ENCODE measurements at regions not wholly inside any gene's neighbourhood (a gene's known extent, or its start where the extent isn't known, plus 50 kb on each side); places are given as distances from the start of the nearest gene placed in this dataset.

GRCh38 chr14:101186992-101187815, 283.7 kb upstream of the RTL1 start:
- Histone ChIP-seq H2AK5ac (ENCODE audit: low read length, severe bottlenecking) (no peak overlapping the region), H2BK120ac (ENCODE audit: low read depth, low read length) (no peak overlapping the region)
- WGBS, result 72% methylated on average over 14 of the region's 14 CpGs

GRCh38 chr14:101187816-101188570, 284.5 kb upstream of the RTL1 start:
- no peaks in the 10 kb centered on the region for H3K9me3 ChIP-seq (ENCODE audit: control insufficient read depth, low read length)
- H3K18ac ChIP-seq (ENCODE audit: low read depth in 1 of 2, low read length in 2 of 2), result no peak overlapping the region
- H3K4me3 ChIP-seq (ENCODE audit: insufficient read depth in 1 of 2, low read depth in 1 of 2, low read length in 2 of 2), result no peak overlapping the region
- H3K79me1 ChIP-seq (replicated peaks; ENCODE audit: low read length, poor library complexity, severe bottlenecking), result no peaks in the 10 kb centered on the region
- no peak overlapping the region for H3K23ac ChIP-seq (ENCODE audit: low read length in 2 of 2)
- H3K36me3 ChIP-seq (ENCODE audit: control insufficient read depth in 1 of 2, insufficient read depth in 2 of 2, low read depth in 1 of 2, low read length in 2 of 2), result no peaks in the 10 kb centered on the region
- H4K91ac ChIP-seq (ENCODE audit: low read length), result no peak overlapping the region
- no peak overlapping the region for H3K4ac ChIP-seq (ENCODE audit: low read depth in 1 of 2, low read length in 2 of 2)
- no peak overlapping the region for H2BK12ac ChIP-seq (ENCODE audit: low read length in 2 of 2)
- no peak overlapping the region for H3K9ac ChIP-seq (ENCODE audit: low read length)
- no peak for DNase-seq
- H2BK15ac ChIP-seq (ENCODE audit: low read depth, poor library complexity, severe bottlenecking), result no peak overlapping the region
- H3K4me2 ChIP-seq (ENCODE audit: low read length, poor library complexity, severe bottlenecking), result no peak overlapping the region
- peaks cover 7% of the 10 kb centered on the region for H3K4me1 ChIP-seq (ENCODE audit: control insufficient read depth, insufficient read depth, low read depth, low read length)
- WGBS, result 66% methylated on average over 14 of the region's 14 CpGs
- no peak overlapping the region for H2AK5ac ChIP-seq (ENCODE audit: low read length, severe bottlenecking)
- H2AFZ ChIP-seq (ENCODE audit: low read depth, low read length), result no peak overlapping the region
- H3K27me3 ChIP-seq (ENCODE audit: control insufficient read depth in 1 of 2, insufficient read depth in 1 of 2, low read length in 2 of 2), result peaks cover 61 to 65% of the 10 kb centered on the region in 2 experiments
- no peak overlapping the region for H3K27ac ChIP-seq (ENCODE audit: low read length, poor library complexity, severe bottlenecking)
- no peak overlapping the region for H3K14ac ChIP-seq (ENCODE audit: low read length in 2 of 2)
- no peak overlapping the region for H4K8ac ChIP-seq (ENCODE audit: low read length)
- H2BK120ac ChIP-seq (ENCODE audit: low read depth, low read length), result no peak overlapping the region
- H2BK5ac ChIP-seq (ENCODE audit: low read depth, low read length, poor library complexity, severe bottlenecking), result no peak overlapping the region

More at GRCh38 chr14:101186992-101187815, 283.7 kb upstream of the RTL1 start:
- Histone ChIP-seq H2BK5ac (ENCODE audit: low read depth, low read length, poor library complexity, severe bottlenecking) (no peak overlapping the region), H3K27me3 (ENCODE audit: control insufficient read depth in 1 of 2, insufficient read depth in 1 of 2, low read length in 2 of 2) (peaks cover 57 to 63% of the 10 kb centered on the region in 2 experiments), H4K91ac (ENCODE audit: low read length) (no peak overlapping the region), H2BK12ac (ENCODE audit: low read length in 2 of 2) (no peak overlapping the region), H2AFZ (ENCODE audit: low read depth, low read length) (no peak overlapping the region), H3K27ac (ENCODE audit: low read length, poor library complexity, severe bottlenecking) (no peak overlapping the region), H4K8ac (ENCODE audit: low read length) (no peak overlapping the region), H3K9me3 (ENCODE audit: control insufficient read depth, low read length) (no peaks in the 10 kb centered on the region), H3K36me3 (ENCODE audit: control insufficient read depth in 1 of 2, insufficient read depth in 2 of 2, low read depth in 1 of 2, low read length in 2 of 2) (no peaks in the 10 kb centered on the region), H3K18ac (ENCODE audit: low read depth in 1 of 2, low read length in 2 of 2) (no peak overlapping the region), H3K23ac (ENCODE audit: low read length in 2 of 2) (no peak overlapping the region), H3K4me3 (ENCODE audit: insufficient read depth in 1 of 2, low read depth in 1 of 2, low read length in 2 of 2) (no peak overlapping the region), H3K79me1 (replicated peaks; ENCODE audit: low read length, poor library complexity, severe bottlenecking) (no peaks in the 10 kb centered on the region), H3K4me1 (ENCODE audit: control insufficient read depth, insufficient read depth, low read depth, low read length) (peaks cover 7% of the 10 kb centered on the region), H2BK15ac (ENCODE audit: low read depth, poor library complexity, severe bottlenecking) (no peak overlapping the region), H3K9ac (ENCODE audit: low read length) (no peak overlapping the region), H3K4ac (ENCODE audit: low read depth in 1 of 2, low read length in 2 of 2) (no peak overlapping the region), H3K14ac (ENCODE audit: low read length in 2 of 2) (no peak overlapping the region), H3K4me2 (ENCODE audit: low read length, poor library complexity, severe bottlenecking) (no peak overlapping the region)
- DNase-seq, result no peak

DNA sequence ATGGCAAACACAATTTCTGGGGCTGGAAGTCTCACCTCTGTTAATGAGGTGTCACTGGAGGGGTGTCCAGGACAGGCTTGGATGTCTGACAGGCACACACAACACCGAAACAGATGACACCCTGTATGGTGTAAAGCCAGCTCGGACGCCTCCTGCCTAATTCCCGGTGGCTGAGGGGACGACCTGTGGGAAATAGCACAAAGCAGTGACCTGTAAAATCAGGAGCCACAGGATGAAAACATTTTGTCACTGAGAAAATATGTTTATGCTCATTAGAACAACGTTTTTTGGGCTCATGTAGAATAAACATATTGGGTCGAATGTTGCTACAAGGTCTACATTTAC, 285.0 kb upstream of the RTL1 start:
- WGBS, result 72% methylated on average over 7 of the region's 7 CpGs

DNA sequence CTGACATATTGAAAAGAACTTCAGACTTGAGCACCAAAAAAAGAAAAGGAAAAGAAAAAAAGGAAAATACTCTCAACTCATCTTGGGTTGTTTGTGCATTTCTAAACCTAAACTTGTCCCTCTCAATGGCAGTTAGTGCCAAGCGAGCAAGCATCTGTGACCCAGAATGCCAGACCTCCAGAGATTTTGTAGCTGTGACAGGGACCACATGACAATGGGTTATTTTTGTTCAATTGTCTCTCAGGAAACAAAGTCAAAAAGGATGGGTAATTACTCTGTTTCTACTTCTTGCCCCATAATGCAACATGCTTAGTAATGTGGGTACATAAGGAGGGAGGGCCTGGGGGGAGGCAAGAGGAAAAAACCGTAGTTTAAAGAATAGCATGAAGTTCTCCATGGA, 285.7 kb upstream of the RTL1 start:
- H3K27ac ChIP-seq (ENCODE audit: low read length, poor library complexity, severe bottlenecking), result no peak overlapping the region
- H3K4me1 ChIP-seq (ENCODE audit: control insufficient read depth, insufficient read depth, low read depth, low read length), result no peaks in the 10 kb centered on the region
- no peak overlapping the region for H2BK12ac ChIP-seq (ENCODE audit: low read length in 2 of 2)
- H3K9me3 ChIP-seq (ENCODE audit: control insufficient read depth, low read length), result no peaks in the 10 kb centered on the region
- H3K9ac ChIP-seq (ENCODE audit: low read length), result no peak overlapping the region
- no peak for DNase-seq
- H3K27me3 ChIP-seq (ENCODE audit: control insufficient read depth in 1 of 2, insufficient read depth in 1 of 2, low read length in 2 of 2), result peaks cover 64 to 69% of the 10 kb centered on the region in 2 experiments
- H3K79me1 ChIP-seq (replicated peaks; ENCODE audit: low read length, poor library complexity, severe bottlenecking), result no peaks in the 10 kb centered on the region
- H3K18ac ChIP-seq (ENCODE audit: low read depth in 1 of 2, low read length in 2 of 2), result no peak overlapping the region
- H2AFZ ChIP-seq (ENCODE audit: low read depth, low read length), result no peak overlapping the region
- no peak overlapping the region for H3K23ac ChIP-seq (ENCODE audit: low read length in 2 of 2)
- no peak overlapping the region for H2BK5ac ChIP-seq (ENCODE audit: low read depth, low read length, poor library complexity, severe bottlenecking)
- no peak overlapping the region for H2BK120ac ChIP-seq (ENCODE audit: low read depth, low read length)
- H3K14ac ChIP-seq (ENCODE audit: low read length in 2 of 2), result no peak overlapping the region
- H3K4me3 ChIP-seq (ENCODE audit: insufficient read depth in 1 of 2, low read depth in 1 of 2, low read length in 2 of 2), result no peak overlapping the region
- H4K91ac ChIP-seq (ENCODE audit: low read length), result no peak overlapping the region
- H4K8ac ChIP-seq (ENCODE audit: low read length), result no peak overlapping the region
- H3K36me3 ChIP-seq (ENCODE audit: control insufficient read depth in 1 of 2, insufficient read depth in 2 of 2, low read depth in 1 of 2, low read length in 2 of 2), result no peaks in the 10 kb centered on the region
- H2BK15ac ChIP-seq (ENCODE audit: low read depth, poor library complexity, severe bottlenecking), result no peak overlapping the region
- no peak overlapping the region for H3K4ac ChIP-seq (ENCODE audit: low read depth in 1 of 2, low read length in 2 of 2)
- 59% methylated on average over 2 of the region's 2 CpGs for WGBS
- H2AK5ac ChIP-seq (ENCODE audit: low read length, severe bottlenecking), result no peak overlapping the region
- H3K4me2 ChIP-seq (ENCODE audit: low read length, poor library complexity, severe bottlenecking), result no peak overlapping the region

More for the DNA sequence above, 285.0 kb upstream of the RTL1 start:
- Histone ChIP-seq H3K4me1 (ENCODE audit: control insufficient read depth, insufficient read depth, low read depth, low read length) (peaks cover 4% of the 10 kb centered on the region), H4K8ac (ENCODE audit: low read length) (no peak overlapping the region), H4K91ac (ENCODE audit: low read length) (no peak overlapping the region), H3K27ac (ENCODE audit: low read length, poor library complexity, severe bottlenecking) (no peak overlapping the region), H2AK5ac (ENCODE audit: low read length, severe bottlenecking) (no peak overlapping the region), H3K9ac (ENCODE audit: low read length) (no peak overlapping the region), H3K4me3 (ENCODE audit: insufficient read depth in 1 of 2, low read depth in 1 of 2, low read length in 2 of 2) (no peak overlapping the region), H3K14ac (ENCODE audit: low read length in 2 of 2) (no peak overlapping the region), H3K4me2 (ENCODE audit: low read length, poor library complexity, severe bottlenecking) (no peak overlapping the region), H3K4ac (ENCODE audit: low read depth in 1 of 2, low read length in 2 of 2) (no peak overlapping the region), H2BK12ac (ENCODE audit: low read length in 2 of 2) (no peak overlapping the region), H2BK120ac (ENCODE audit: low read depth, low read length) (no peak overlapping the region), H3K27me3 (ENCODE audit: control insufficient read depth in 1 of 2, insufficient read depth in 1 of 2, low read length in 2 of 2) (peaks cover 66 to 67% of the 10 kb centered on the region in 2 experiments), H2BK5ac (ENCODE audit: low read depth, low read length, poor library complexity, severe bottlenecking) (no peak overlapping the region), H3K79me1 (replicated peaks; ENCODE audit: low read length, poor library complexity, severe bottlenecking) (no peaks in the 10 kb centered on the region), H2BK15ac (ENCODE audit: low read depth, poor library complexity, severe bottlenecking) (no peak overlapping the region), H3K18ac (ENCODE audit: low read depth in 1 of 2, low read length in 2 of 2) (no peak overlapping the region), H3K9me3 (ENCODE audit: control insufficient read depth, low read length) (no peaks in the 10 kb centered on the region), H3K23ac (ENCODE audit: low read length in 2 of 2) (no peak overlapping the region), H3K36me3 (ENCODE audit: control insufficient read depth in 1 of 2, insufficient read depth in 2 of 2, low read depth in 1 of 2, low read length in 2 of 2) (no peaks in the 10 kb centered on the region), H2AFZ (ENCODE audit: low read depth, low read length) (no peak overlapping the region)
- DNase-seq, result no peak
